Glomerular visceral epithelial cell (primary cell): ENCODE measurements at regions not wholly inside any gene's neighbourhood (a gene's known extent, or its start where the extent isn't known, plus 50 kb on each side); places are given as distances from the start of the nearest gene placed in this dataset.

Experiments
- DNase-seq: peaks from one replicate; pipeline ENCODE4 v3.0.0-alpha.2; 2016; ENCODE audit errors: extremely low spot score

DNA sequence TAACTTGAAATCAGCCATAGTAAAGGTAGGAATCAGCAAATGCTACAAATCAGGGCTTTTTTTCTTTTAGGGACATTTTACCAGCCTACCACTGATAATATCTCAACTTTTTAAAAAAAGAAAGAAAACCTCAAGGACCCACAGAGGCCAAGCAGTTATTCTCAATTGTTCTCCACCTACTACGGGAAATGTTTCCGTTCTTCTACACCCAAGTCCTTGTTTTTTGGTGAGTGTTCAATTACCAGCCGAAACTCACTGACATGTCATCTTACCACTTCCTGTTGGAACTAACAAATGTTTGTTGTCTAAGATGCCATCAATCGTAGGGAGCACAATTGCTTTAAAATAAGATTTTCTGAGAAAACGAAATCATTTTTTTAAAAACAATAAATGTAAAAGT is 50.2 kb upstream of the CDK1 start:
- DNase-seq: no peak

- no peak for DNase-seq
Measured at GRCh38 chr10:60726257-60726656, 52.0 kb upstream of the CDK1 start.

- DNase-seq: no peak
Measured at GRCh38 chr10:60722623-60723022, 55.7 kb upstream of the CDK1 start.

DNA sequence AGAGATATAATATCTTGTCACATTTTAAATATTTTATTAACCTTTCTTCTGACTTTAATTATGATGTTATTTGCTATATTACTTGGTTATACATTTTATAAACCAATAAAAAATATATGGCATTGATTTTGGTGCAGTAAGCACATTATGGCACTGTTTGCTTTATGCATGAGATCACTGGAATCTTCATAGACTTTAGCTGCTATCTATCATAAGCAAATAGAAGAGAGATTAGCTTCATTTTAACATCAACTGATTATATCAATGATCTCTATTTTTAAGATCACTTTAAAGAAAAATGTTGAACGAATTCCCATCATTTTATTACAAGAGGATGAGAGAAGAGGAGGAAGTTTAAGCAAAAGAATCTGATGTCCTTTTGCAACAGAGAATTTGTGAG is 58.6 kb upstream of the CDK1 start:
- DNase-seq: no peak

GRCh38 chr10:60718886-60719285 is 59.4 kb upstream of the CDK1 start:
- DNase-seq: no peak

GRCh38 chr10:60717852-60718251 is 60.4 kb upstream of the CDK1 start:
- no peak for DNase-seq

GRCh38 chr10:60714233-60714632 is 64.0 kb upstream of the CDK1 start:
- DNase-seq: no peak

DNA sequence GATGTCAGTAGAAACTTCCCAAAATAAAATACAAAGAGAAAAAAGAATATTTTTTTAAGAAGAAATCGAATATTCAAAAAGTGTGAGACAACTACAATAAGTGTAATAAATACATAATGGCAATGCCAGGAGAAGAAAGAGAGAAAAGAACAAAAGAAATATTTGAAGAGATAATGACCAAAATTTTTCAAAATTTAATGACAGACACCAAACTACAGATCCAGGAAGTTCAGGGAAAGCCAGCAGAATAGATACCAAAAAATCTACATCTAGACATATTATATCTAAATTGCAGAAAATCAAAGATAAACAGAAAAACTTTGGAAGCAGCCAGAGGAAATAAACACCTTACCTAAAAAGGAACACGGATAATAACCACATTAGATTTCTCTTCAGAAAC is 66.8 kb upstream of the CDK1 start:
- no peak for DNase-seq

- DNase-seq: no peak
Measured at GRCh38 chr10:60710041-60710440, 68.2 kb upstream of the CDK1 start.

DNA sequence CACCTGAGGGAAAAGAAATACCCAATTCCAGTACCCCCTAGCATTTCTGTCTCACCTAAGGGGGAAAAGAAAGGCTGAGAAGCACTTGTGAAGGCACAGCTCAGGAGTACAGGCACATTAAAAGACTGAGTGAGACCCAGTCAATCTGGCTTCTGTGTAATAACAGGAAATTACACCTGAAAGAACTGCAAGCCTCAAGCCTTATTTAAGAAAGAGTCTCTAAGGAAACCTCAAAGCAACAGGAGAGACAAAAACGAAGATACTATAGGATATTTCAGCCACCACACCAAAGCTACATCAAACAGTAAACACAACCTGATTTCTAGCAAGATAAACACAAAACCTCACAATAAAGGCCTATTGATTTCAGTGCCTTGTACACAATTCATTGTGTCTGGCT is 69.6 kb upstream of the CDK1 start:
- no peak for DNase-seq

GRCh38 chr10:60707841-60708240 is 70.4 kb upstream of the CDK1 start:
- no peak for DNase-seq

GRCh38 chr10:60706146-60706545 is 72.1 kb upstream of the CDK1 start:
- no peak for DNase-seq

DNA sequence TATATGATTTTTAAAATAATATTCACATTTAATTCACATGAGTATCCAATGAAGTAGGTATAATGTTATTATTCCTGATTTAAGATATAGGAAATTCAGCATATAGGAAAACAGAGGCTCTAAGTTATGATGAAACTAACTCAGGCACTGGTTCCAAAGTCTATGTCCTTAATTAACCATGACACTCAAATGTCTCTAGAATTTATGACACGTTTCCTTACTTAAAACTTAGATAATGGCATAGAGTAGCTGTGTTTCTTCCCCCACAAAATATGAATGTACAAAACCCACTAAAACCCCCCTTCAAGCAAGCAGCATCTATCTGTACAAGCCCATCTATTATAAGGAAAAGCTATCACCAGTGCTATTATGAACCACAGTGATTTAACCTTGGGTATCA is 72.9 kb upstream of the CDK1 start:
- DNase-seq: no peak

GRCh38 chr10:60704471-60704870 is 73.8 kb upstream of the CDK1 start:
- no peak for DNase-seq

DNA sequence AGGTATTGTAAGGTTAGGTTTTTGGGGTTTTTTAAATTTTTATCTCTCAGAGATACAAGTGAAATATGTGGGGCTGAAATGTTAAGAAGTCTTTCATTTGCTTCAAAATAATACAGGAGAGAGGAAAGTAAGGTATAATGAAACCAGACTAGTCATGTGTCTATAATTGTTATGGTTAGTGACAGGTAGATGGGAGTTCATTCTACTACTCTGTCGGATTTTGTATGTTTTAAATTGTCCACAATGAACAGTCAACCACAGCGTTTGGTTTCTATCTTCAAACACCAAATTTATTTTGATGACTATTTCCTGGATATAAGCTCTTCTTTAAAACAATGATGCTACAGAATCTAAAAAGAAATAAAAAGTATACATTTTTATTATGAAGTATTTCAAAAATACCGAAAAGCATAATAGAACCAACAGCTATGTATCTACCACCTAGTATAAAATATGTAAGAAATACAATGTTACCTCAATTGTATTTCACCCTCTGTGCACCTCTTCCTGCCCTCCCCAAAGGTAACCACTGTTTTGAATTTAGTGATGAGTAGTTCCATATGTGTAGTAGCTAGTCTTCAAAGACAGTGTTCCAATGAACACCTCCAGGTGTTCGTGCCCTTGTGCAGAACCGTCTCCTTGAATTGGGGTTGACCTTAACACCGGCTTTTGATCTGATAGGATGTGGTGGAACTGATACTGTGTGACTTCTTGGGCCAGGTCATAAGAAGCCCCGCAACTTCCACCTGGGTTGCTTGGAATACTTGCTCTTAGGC is 74.8 kb upstream of the CDK1 start:
- no peak for DNase-seq

GRCh38 chr10:60687679-60688078 is 90.6 kb upstream of the CDK1 start:
- no peak for DNase-seq

DNA sequence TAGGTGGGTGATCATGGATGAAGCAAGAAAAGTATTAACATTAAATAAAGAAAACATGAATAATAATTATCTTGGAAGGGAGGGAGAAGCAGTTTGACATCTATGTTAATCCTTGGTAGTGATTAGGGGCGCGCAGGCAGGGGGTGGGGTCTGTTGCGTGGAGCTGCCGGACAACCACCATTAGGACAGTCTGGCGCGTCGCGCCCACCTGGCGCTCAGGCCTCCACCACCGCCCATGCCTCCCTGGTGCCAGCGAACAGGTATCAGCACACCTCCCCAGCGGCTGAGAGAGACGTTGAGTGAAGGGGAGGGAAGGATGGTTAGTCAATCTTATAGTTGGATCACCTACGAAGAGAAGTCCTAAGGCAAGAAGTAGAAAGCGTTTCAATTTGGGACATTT is 94.2 kb upstream of the CDK1 start:
- DNase-seq: no peak

DNA sequence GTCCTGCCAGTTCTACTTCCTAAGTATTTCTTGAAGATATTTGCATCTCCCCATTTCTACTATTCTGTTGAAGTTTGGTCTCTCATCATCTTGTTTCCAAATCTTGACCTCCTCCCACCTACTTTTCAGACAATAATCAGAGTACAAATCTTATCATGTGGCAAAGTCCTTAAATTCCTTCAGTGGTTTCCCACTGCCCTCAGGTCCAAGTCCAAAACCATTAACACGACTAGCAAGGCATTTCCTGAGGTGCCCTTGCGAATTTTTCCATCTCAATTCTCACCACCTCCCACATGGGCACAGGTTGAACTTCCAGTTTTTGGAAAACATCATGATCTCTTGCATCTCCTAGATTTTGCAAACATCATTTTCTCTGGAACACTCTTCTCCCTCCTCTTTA is 97.2 kb upstream of the CDK1 start:
- no peak for DNase-seq

DNA sequence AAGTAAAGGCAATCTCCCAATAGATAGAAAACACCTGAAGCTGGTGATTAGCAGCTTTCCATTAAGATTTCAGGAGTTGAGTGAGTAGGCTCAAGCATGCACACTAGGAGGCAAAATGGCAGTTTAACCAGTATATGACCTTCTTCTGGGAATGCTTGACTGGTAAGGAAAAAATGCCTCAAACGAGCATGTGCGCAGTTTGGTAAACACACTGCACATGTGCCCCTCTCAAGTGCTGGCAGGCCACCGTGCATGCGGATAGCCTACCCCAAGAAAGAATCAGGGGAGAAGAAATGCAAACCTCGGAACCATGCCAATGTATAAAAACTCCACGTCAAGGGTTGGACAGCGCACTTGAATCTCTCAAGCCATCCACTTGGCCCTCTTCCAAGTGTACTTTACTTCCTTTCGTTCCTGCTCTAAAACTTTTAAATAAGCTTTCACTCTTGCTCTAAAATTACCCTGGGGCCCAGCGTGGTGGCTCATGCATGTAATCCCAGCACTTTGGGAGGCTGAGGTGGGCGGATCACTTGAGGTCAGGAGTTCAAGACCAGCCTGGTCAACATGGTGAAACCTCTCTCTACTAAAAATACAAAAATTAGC is 98.8 kb upstream of the CDK1 start:
- no peak for DNase-seq

- no peak for DNase-seq
Measured at GRCh38 chr10:60678978-60679377, 99.3 kb upstream of the CDK1 start.

- DNase-seq: peak; percentile 12
Measured at GRCh38 chr10:60677531-60678129, 100.6 kb upstream of the CDK1 start.

- DNase-seq: no peak
Measured at GRCh38 chr10:60675236-60675635, 103.0 kb upstream of the CDK1 start.

DNA sequence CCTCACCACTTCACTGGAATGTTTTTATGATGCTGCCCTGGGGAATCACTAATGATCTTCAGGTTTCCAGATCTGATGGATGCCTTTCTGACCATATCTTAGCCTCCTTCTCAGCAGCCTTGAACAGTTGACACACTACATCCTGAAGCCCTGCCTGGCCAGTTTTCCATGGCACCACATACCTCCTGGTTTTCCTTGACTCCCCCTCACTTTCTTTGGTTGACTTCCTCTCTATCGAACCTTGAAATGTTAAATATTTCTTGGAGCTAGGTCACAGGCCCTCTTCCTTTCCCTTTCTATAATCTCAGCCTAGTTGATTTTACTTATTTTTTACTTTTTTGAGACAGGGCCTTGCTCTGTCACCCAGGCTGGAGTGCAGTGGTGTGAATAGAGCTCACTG is 108.8 kb upstream of the CDK1 start:
- peak; percentile 18 for DNase-seq
